HL-60 (cell line): ENCODE measurements at regions not wholly inside any gene's neighbourhood (a gene's known extent, or its start where the extent isn't known, plus 50 kb on each side); places are given as distances from the start of the nearest gene placed in this dataset.

ENCODE experiments used
- DNase-seq, 2 experiments: peaks; one replicate each; pipeline ENCODE4 v3.0.0-alpha.2; 2010 to 2020; ENCODE audit warnings: low read depth in 1 of 2, low spot score in 1 of 2
- H3K27ac ChIP-seq: fragments of 250-450 bp; sonication (Bioruptor Pico); replicated peaks from 2 replicates; pipeline ENCODE4 v1.5.1; 2020; ENCODE audit warnings: mild to moderate bottlenecking, moderate library complexity
- H3K27me3 ChIP-seq: fragments of 250-450 bp; sonication (Bioruptor Pico); 2 replicates; pipeline ENCODE4 v1.5.1; 2021; ENCODE audit warnings: mild to moderate bottlenecking, moderate library complexity; ENCODE audit not compliant: insufficient read depth, poor library complexity, severe bottlenecking
- H3K4me3 ChIP-seq: replicated peaks from 2 replicates; pipeline ENCODE4 v1.5.1; 2011; ENCODE audit warnings: mild to moderate bottlenecking, control low read depth, low read length; ENCODE audit not compliant: insufficient read depth
- GABPA ChIP-seq: IDR thresholded peaks from 2 replicates; pipeline ENCODE4 v1.6.1; 2012; ENCODE audit warnings: low read depth
- POLR2AphosphoS5 ChIP-seq: IDR thresholded peaks from 2 replicates; pipeline ENCODE4 v1.6.1; 2012; ENCODE audit warnings: low read depth
- SPI1 ChIP-seq: IDR thresholded peaks from 2 replicates; pipeline ENCODE4 v1.6.1; 2012; ENCODE audit warnings: low read depth, mild to moderate bottlenecking, borderline replicate concordance
- TF ChIP-seq, protein P1 (sequence below): IDR thresholded peaks from 2 replicates; pipeline ENCODE4 v1.6.1; 2012; ENCODE audit warnings: low read depth; ENCODE audit not compliant: insufficient replicate concordance
- TF ChIP-seq, protein P2 (sequence below): IDR thresholded peaks from one replicate; pipeline ENCODE4 v1.5.1; 2011; ENCODE audit warnings: low read length, control low read depth, inconsistent platforms; ENCODE audit not compliant: insufficient read depth

DNA sequence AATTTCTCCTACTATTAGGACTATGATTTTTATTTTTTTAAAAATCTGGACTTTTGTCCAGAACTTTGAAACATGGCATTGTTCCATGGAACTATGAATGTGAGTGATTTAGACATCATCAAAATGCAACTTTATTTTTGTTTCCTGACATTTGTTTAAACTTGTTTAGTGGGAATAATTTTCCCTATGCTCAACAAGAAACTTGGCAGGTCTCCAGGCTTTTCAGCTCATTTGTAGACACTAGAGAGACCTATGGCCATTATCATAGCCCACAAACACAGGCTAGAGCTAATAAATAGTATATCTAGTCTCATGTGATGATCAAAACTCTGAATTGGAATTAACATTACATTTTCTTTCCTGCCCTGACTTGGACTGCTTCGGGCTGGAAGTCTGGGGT is 145.1 kb upstream of the CELF4 start:
- H3K27ac ChIP-seq: no peak overlapping the region
- H3K4me3 ChIP-seq: no peak overlapping the region
- no peak for TF ChIP-seq POLR2AphosphoS5
- TF ChIP-seq, protein P1, sequence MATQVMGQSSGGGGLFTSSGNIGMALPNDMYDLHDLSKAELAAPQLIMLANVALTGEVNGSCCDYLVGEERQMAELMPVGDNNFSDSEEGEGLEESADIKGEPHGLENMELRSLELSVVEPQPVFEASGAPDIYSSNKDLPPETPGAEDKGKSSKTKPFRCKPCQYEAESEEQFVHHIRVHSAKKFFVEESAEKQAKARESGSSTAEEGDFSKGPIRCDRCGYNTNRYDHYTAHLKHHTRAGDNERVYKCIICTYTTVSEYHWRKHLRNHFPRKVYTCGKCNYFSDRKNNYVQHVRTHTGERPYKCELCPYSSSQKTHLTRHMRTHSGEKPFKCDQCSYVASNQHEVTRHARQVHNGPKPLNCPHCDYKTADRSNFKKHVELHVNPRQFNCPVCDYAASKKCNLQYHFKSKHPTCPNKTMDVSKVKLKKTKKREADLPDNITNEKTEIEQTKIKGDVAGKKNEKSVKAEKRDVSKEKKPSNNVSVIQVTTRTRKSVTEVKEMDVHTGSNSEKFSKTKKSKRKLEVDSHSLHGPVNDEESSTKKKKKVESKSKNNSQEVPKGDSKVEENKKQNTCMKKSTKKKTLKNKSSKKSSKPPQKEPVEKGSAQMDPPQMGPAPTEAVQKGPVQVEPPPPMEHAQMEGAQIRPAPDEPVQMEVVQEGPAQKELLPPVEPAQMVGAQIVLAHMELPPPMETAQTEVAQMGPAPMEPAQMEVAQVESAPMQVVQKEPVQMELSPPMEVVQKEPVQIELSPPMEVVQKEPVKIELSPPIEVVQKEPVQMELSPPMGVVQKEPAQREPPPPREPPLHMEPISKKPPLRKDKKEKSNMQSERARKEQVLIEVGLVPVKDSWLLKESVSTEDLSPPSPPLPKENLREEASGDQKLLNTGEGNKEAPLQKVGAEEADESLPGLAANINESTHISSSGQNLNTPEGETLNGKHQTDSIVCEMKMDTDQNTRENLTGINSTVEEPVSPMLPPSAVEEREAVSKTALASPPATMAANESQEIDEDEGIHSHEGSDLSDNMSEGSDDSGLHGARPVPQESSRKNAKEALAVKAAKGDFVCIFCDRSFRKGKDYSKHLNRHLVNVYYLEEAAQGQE: no peak
- no peak for TF ChIP-seq GABPA
- TF ChIP-seq, protein P2, sequence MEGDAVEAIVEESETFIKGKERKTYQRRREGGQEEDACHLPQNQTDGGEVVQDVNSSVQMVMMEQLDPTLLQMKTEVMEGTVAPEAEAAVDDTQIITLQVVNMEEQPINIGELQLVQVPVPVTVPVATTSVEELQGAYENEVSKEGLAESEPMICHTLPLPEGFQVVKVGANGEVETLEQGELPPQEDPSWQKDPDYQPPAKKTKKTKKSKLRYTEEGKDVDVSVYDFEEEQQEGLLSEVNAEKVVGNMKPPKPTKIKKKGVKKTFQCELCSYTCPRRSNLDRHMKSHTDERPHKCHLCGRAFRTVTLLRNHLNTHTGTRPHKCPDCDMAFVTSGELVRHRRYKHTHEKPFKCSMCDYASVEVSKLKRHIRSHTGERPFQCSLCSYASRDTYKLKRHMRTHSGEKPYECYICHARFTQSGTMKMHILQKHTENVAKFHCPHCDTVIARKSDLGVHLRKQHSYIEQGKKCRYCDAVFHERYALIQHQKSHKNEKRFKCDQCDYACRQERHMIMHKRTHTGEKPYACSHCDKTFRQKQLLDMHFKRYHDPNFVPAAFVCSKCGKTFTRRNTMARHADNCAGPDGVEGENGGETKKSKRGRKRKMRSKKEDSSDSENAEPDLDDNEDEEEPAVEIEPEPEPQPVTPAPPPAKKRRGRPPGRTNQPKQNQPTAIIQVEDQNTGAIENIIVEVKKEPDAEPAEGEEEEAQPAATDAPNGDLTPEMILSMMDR: no peak
- no peaks in the 10 kb centered on the region for H3K27me3 ChIP-seq
- no peak for DNase-seq

DNA sequence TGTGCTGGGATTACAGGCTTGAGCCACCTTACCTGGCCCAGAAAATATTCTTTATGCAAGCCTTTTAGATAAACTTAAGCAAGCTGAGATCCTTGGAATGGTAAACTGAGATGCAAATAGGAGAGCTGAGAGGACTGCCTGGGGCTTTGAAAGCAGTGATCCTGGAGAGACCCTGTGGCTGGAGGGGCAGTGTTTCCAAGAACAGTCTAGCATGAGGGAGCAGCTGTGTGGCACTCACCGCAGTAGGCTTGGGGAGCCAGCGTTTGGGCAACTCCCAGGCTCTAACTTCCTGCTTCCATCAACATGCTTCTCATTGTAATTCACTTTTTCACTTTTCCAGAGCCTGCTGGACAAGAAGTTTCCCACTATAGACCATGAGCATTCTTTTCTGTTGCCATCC is 144.1 kb upstream of the CELF4 start:
- no peak for DNase-seq
- Histone ChIP-seq H3K27ac (no peak overlapping the region), H3K4me3 (no peak overlapping the region), H3K27me3 (no peaks in the 10 kb centered on the region)
- TF ChIP-seq SPI1: no peak
- TF ChIP-seq GABPA: no peak
- TF ChIP-seq, protein P1: no peak
- TF ChIP-seq, protein P2: no peak
- TF ChIP-seq POLR2AphosphoS5: no peak

DNA sequence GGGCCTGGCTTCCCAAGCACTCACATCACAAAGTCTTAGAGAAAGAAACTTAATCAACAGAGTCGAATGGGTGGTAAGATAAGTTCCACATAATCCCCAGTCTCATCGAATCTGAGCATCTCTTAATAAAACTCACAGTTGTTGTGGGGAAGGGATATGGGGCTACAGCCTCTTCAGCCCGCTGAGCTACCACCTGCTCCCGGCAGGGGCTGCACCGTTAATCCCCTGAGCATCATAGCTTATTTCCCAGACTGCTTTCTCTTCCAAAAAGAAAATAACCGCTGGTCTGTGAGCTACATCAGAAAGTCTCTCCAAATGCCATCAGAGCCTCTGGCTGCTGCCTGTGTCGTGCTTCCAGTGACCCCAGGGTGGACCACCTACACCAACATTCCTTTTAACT is 139.4 kb upstream of the CELF4 start:
- no peak overlapping the region for H3K4me3 ChIP-seq
- no peak for DNase-seq
- TF ChIP-seq, protein P2: no peak
- no peak for TF ChIP-seq GABPA
- TF ChIP-seq, protein P1: no peak
- H3K27ac ChIP-seq: no peak overlapping the region
- no peaks in the 10 kb centered on the region for H3K27me3 ChIP-seq
